BE2C (cell line): ENCODE measurements at regions not wholly inside any gene's neighbourhood (a gene's known extent, or its start where the extent isn't known, plus 50 kb on each side); places are given as distances from the start of the nearest gene placed in this dataset.

Experiments used
- DNase-seq: peaks from one replicate; pipeline ENCODE4 v3.0.0-alpha.2; 2020
- H3K27me3 ChIP-seq: fragments of 250-450 bp; sonication (Bioruptor Pico); 2 replicates; pipeline ENCODE4 v1.5.1; 2020; ENCODE audit warnings: mild to moderate bottlenecking
- H3K36me3 ChIP-seq: fragments of 250-450 bp; sonication (Bioruptor Pico); 2 replicates; pipeline ENCODE4 v1.5.1; 2020; ENCODE audit warnings: mild to moderate bottlenecking
- H3K4me1 ChIP-seq: fragments of 250-450 bp; sonication (Bioruptor Pico); 2 replicates; pipeline ENCODE4 v1.5.1; 2020
- H3K4me3 ChIP-seq: 2 replicates; pipeline ENCODE4 v1.5.1; 2011; ENCODE audit warnings: low read depth, low read length
- H3K9me3 ChIP-seq: fragments of 250-450 bp; sonication (Bioruptor Pico); 2 replicates; pipeline ENCODE4 v1.5.1; 2020
- TF ChIP-seq, protein P1 (sequence below): IDR thresholded peaks from 2 replicates; pipeline ENCODE4 v1.5.1; 2012; ENCODE audit warnings: mild to moderate bottlenecking, low read depth, low read length

DNA sequence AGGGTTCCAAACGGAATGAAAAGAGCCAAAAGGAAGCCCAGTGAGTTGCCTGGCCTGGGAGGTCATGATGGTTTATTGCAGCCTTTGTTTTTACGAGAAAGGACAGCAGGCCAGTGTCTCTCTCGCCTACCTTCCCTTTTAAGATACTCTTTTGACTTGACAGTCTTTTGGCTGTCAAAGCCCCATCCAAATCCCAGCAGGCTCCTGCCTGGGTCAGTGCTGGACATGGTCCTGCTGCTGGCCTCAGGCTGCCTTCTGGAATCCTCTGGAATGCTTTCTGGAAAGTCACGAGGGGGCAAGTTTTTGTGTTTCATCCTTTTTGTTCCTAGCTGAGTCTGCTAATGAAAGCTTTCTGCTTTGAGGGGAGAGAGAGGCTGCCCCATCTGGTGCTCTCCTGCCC lies 444.8 kb downstream of the OLFM4 start:
- no peaks in the 10 kb centered on the region for H3K36me3 ChIP-seq
- H3K4me3 ChIP-seq: no peak overlapping the region
- H3K4me1 ChIP-seq: no peaks in the 10 kb centered on the region
- TF ChIP-seq, protein P1, sequence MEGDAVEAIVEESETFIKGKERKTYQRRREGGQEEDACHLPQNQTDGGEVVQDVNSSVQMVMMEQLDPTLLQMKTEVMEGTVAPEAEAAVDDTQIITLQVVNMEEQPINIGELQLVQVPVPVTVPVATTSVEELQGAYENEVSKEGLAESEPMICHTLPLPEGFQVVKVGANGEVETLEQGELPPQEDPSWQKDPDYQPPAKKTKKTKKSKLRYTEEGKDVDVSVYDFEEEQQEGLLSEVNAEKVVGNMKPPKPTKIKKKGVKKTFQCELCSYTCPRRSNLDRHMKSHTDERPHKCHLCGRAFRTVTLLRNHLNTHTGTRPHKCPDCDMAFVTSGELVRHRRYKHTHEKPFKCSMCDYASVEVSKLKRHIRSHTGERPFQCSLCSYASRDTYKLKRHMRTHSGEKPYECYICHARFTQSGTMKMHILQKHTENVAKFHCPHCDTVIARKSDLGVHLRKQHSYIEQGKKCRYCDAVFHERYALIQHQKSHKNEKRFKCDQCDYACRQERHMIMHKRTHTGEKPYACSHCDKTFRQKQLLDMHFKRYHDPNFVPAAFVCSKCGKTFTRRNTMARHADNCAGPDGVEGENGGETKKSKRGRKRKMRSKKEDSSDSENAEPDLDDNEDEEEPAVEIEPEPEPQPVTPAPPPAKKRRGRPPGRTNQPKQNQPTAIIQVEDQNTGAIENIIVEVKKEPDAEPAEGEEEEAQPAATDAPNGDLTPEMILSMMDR: no peak
- H3K27me3 ChIP-seq: no peaks in the 10 kb centered on the region
- no peaks in the 10 kb centered on the region for H3K9me3 ChIP-seq
- DNase-seq: no peak

DNA sequence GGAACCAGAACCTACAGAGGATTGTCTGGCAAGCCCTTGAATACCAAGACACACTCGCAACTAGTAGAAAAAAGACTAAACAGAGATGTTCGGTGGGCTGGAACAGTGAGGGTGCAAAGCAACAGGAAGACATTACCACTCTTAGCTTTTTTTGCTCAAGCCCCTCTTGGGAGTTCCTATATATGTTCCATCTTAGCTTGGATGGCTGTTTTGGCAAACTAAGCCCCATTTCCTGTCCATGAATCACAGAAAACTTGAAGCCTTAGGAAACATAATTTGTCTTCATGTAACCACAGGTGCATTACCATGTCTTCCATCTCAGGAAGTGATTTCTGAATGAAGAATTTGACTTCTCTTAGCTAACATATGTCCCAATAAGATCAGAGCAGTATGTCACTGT lies 446.3 kb downstream of the OLFM4 start:
- H3K27me3 ChIP-seq: no peaks in the 10 kb centered on the region
- TF ChIP-seq, protein P1: no peak
- no peaks in the 10 kb centered on the region for H3K9me3 ChIP-seq
- no peak for DNase-seq
- H3K36me3 ChIP-seq: no peaks in the 10 kb centered on the region
- H3K4me1 ChIP-seq: no peaks in the 10 kb centered on the region
- no peak overlapping the region for H3K4me3 ChIP-seq

DNA sequence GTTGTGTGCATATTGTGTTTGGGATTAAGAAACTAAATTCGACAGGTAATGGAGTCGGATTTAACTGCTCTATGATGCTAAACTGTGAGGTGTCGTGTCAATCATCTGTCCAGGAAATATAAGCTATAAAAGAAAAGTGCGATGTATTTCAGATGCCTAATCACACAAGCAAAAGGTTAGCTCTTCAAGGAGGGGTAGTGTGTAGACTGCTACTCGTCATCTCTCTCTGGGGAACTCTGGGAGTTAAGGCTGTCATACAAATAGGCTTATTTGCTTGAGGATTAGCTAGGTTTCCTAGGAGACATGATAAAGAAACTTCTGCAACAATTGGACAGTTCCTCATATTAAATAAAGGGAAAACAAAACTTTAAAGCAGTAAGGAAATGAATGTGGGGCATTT lies 462.1 kb downstream of the OLFM4 start:
- no peaks in the 10 kb centered on the region for H3K9me3 ChIP-seq
- H3K36me3 ChIP-seq: no peaks in the 10 kb centered on the region
- DNase-seq: no peak
- H3K27me3 ChIP-seq: no peaks in the 10 kb centered on the region
- H3K4me3 ChIP-seq: no peak overlapping the region
- TF ChIP-seq, protein P1: no peak
- H3K4me1 ChIP-seq: no peaks in the 10 kb centered on the region

DNA sequence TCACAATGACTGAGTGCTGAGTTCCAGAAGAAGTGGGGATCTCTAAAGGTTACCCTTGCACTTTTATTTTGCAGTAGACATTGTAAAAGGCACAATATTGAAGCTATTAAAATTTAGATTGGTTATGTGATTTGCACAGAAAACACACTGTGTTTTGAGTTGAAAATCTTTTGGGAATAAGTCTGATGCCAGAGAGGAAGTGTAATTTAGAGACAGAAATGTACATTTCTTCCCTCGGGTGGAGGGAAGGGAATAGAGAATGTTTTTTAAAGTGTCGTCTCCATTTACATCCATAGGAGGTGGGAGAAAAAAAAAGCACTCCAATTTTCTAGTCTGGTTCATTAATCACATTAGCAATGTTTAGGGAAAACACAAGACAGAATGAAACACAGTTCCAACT lies 465.8 kb downstream of the OLFM4 start:
- Histone ChIP-seq H3K27me3 (no peaks in the 10 kb centered on the region), H3K4me3 (no peak overlapping the region), H3K36me3 (no peaks in the 10 kb centered on the region), H3K4me1 (no peaks in the 10 kb centered on the region), H3K9me3 (no peaks in the 10 kb centered on the region)
- no peak for DNase-seq
- TF ChIP-seq, protein P1: no peak

DNA sequence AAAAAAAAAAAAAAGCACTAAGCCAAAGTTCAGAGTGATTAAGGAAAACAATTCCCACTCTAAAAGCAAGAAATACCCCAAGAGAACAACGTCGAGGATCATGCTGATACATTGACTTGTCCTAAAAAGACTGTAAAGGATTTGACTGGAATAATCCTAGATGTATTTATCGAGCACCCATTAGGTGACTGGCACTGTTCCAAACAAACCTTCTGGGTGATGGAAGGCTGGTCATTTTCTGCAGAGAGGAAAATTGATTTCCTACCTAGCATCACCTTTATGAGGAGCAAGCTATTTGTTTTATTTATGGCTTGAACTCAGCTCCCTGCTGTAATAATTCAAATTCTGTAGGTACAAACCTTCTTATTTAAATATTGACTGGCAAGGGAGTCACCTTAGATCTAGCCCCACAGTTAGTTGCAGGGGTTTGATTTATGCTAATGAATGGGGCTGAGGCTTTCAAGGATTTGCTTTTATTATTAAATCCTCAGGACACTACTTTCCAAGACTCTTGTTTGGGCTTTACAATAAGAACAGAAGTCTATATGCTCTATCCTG lies 471.0 kb downstream of the OLFM4 start:
- DNase-seq: no peak
- TF ChIP-seq, protein P1: no peak
- no peaks in the 10 kb centered on the region for H3K9me3 ChIP-seq
- no peaks in the 10 kb centered on the region for H3K36me3 ChIP-seq
- no peaks in the 10 kb centered on the region for H3K27me3 ChIP-seq
- no peaks in the 10 kb centered on the region for H3K4me1 ChIP-seq
- H3K4me3 ChIP-seq: no peak overlapping the region

DNA sequence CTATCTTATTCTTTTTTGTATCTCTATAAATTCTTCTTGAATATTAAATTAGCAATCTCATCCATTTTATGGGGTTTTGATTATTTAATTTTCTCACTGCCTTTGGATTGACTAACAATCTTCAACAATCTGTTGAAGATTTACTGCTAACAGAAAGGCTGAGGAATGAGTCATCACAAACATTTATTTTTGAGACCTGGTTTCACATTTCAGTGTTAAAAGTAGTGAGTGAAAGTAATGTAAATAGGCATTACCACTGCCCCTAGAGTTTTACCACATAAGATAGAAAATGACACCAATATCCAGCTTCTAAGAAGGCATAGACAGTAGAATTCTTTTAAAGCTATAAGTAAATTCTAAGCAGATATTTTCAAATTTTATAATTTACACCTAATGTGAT lies 472.8 kb downstream of the OLFM4 start:
- H3K4me1 ChIP-seq: no peaks in the 10 kb centered on the region
- no peaks in the 10 kb centered on the region for H3K36me3 ChIP-seq
- H3K4me3 ChIP-seq: no peak overlapping the region
- DNase-seq: no peak
- TF ChIP-seq, protein P1: no peak
- no peaks in the 10 kb centered on the region for H3K27me3 ChIP-seq
- H3K9me3 ChIP-seq: no peaks in the 10 kb centered on the region
